ENCODE measurements at regions not wholly inside any gene's neighbourhood (a gene's known extent, or its start where the extent isn't known, plus 50 kb on each side); places are given as distances from the start of the nearest gene placed in this dataset.
"Not testable (repeated sequence)": the region's sequence is repeated elsewhere in the genome, so short reads cannot be mapped to it uniquely, and the experiment has no call there.

DNA sequence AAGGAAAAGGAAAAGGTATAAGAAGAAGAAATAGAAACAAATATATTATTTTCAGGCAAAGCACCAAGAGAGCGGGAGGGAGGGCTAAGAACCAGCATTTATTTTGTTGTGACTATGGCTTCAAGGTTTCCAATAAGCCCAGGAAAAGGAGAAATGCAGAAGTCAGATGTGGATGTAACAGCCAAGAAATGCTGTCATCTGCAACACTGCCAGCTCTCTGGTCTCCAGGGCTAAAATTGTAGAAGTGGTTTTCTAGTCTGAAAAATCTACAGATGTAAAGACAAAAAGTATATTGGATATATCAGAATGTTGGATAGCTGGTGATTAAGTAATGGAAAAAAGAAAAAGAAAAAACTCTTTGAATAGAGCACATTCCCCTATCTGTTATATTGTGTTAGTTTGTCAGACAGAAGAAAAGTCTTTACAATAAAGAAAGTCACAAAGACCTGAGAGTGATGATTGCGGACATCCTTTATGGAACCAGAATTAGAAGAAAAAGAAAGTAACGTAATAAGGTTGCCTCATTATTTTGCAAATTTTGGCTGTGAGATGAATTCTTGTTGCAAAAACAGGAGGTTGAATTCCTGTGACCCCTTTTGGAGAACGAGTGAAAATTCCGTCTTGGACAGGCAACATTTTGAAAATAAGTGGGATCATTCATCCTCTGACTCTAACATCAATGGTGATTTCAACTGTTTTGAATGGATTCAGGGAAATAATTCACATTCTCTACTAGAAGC is 938.1 kb downstream of the TTLL7 start:
- TF ChIP-seq, protein P1, sequence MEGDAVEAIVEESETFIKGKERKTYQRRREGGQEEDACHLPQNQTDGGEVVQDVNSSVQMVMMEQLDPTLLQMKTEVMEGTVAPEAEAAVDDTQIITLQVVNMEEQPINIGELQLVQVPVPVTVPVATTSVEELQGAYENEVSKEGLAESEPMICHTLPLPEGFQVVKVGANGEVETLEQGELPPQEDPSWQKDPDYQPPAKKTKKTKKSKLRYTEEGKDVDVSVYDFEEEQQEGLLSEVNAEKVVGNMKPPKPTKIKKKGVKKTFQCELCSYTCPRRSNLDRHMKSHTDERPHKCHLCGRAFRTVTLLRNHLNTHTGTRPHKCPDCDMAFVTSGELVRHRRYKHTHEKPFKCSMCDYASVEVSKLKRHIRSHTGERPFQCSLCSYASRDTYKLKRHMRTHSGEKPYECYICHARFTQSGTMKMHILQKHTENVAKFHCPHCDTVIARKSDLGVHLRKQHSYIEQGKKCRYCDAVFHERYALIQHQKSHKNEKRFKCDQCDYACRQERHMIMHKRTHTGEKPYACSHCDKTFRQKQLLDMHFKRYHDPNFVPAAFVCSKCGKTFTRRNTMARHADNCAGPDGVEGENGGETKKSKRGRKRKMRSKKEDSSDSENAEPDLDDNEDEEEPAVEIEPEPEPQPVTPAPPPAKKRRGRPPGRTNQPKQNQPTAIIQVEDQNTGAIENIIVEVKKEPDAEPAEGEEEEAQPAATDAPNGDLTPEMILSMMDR (IDR thresholded peaks at IDR 0.05; ENCODE audit: control insufficient read depth, insufficient read depth, low read depth, low read length, missing control alignments): no peak
- H3K4me3 ChIP-seq (ENCODE audit: control insufficient read depth, low read depth, low read length): no peak overlapping the region
- DNase-seq (ENCODE audit: low read depth): no peak

DNA sequence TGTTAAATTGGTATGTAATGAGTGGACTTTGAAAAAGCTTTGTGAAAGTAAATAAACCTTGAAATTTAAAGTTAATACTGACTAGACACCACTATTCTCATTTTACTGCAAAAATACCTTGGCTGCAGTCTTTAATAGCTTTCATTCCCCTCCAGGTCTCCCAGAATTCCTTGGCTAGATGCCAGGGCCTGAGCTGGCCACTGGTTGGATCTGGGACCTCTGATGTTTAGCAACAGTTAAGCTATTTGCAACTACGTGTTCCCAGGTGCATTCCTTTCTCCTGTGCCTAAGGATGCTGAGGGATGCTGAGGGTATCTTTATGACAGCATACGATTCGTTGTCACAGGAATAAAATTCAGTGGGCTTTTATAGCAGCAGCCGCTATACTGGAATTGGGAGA is 938.7 kb downstream of the TTLL7 start:
- no peak for DNase-seq (ENCODE audit: low read depth)
- TF ChIP-seq, protein P1 (IDR thresholded peaks at IDR 0.05; ENCODE audit: control insufficient read depth, insufficient read depth, low read depth, low read length, missing control alignments): no peak
- H3K4me3 ChIP-seq (ENCODE audit: control insufficient read depth, low read depth, low read length): no peak overlapping the region

DNA sequence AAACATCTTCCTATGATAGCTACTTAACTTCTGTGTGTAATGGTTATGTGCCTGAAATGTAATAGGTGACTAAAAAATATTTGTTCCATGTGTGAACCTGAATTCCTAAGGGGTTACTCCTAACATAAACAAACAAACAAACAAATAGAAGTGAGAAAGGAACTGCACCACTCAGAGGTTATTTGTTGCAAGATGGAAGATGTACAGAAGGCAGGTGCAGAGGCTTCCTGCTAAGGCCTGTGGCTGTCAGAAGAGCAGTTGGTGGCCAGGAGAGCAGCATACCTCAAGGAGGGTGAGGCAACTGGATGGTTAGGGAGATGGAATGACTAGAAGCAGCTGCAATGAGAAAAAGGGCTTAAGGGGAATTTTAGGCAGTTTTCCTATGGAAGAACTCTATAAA is 940.6 kb downstream of the TTLL7 start:
- TF ChIP-seq, protein P1 (IDR thresholded peaks at IDR 0.05; ENCODE audit: control insufficient read depth, insufficient read depth, low read depth, low read length, missing control alignments): no peak
- DNase-seq (ENCODE audit: low read depth): no peak

DNA sequence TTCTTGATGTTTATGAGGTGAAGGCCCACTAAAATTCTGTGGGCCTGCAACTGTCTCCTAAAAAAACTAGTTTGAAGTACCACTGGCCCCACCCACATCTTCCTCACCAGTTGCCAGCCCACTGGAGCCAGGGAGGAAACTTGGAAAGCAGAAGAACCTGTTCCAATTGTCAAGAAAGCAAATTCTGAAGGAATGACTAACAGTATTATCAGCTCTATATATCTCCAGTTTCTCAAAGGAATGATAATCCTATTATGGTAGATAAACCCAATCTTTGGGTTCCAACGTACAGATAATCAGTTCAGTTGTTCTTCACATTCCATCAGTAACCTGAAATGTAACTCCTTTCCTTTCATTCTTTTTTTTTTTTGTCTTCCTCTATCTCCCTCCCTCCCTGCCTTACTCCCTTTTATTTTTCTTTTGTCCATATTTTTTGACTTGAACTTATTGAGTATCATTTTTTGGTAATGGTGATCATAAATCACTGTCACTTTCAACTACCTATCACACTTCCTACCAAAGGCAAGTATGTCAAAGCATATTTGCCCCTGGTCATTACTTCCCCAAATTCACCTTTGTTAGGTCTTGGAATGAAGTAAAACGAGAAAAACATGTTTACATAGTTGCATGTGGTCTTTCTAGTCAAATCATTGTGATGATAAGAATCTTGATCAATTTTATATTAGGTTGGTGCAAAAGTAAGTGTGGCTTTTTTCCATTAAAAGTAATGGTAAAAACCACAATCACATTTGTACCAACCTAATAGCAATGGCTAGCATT is 943.4 kb downstream of the TTLL7 start:
- no peak overlapping the region for H3K4me3 ChIP-seq (ENCODE audit: control insufficient read depth, low read depth, low read length)
- TF ChIP-seq, protein P1 (IDR thresholded peaks at IDR 0.05; ENCODE audit: control insufficient read depth, insufficient read depth, low read depth, low read length, missing control alignments): no peak
- DNase-seq (ENCODE audit: low read depth): no peak

More for the DNA sequence above, 940.6 kb downstream of the TTLL7 start:
- no peak overlapping the region for H3K4me3 ChIP-seq (ENCODE audit: control insufficient read depth, low read depth, low read length)

DNA sequence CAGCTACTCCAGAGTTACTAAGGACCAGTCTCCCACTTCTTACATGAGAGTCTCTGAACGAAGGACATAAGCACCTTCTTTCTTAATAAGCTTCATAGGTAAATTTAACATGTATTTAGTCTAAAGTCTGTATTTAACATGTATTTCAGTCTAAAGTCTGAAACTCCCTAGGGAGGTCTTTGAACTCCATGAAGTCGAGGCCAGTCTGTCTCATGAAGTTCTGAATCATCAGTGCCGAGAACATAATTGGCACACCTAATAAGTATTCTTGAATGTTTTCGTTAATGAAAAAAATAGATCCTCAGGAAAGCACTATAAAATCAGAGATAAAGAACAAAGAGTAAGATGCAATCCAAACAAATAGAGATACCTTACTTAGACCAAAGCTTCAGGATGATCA is 945.5 kb downstream of the TTLL7 start:
- TF ChIP-seq, protein P1 (IDR thresholded peaks at IDR 0.05; ENCODE audit: control insufficient read depth, insufficient read depth, low read depth, low read length, missing control alignments): no peak
- no peak for DNase-seq (ENCODE audit: low read depth)
- H3K4me3 ChIP-seq (ENCODE audit: control insufficient read depth, low read depth, low read length): no peak overlapping the region

DNA sequence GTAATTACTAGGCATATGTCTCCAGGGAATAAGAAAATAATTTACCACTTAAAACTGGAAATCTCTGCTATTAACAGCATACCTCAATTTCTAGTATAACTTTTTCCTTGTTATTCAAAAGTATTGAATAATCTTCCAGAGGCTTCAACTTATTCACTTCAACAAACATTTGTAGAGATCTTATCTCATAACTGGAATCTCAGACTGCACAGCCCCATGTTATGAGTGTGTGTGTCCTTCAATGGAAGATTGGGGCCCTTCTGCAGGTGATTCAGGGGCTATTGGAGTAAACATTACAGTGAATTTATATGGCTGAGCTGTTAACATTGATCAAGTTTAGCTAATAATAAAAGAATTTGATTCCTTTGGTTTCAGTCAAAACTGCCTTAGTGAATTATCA is 946.1 kb downstream of the TTLL7 start:
- TF ChIP-seq, protein P1 (IDR thresholded peaks at IDR 0.05; ENCODE audit: control insufficient read depth, insufficient read depth, low read depth, low read length, missing control alignments): no peak
- no peak for DNase-seq (ENCODE audit: low read depth)
- no peak overlapping the region for H3K4me3 ChIP-seq (ENCODE audit: control insufficient read depth, low read depth, low read length)

DNA sequence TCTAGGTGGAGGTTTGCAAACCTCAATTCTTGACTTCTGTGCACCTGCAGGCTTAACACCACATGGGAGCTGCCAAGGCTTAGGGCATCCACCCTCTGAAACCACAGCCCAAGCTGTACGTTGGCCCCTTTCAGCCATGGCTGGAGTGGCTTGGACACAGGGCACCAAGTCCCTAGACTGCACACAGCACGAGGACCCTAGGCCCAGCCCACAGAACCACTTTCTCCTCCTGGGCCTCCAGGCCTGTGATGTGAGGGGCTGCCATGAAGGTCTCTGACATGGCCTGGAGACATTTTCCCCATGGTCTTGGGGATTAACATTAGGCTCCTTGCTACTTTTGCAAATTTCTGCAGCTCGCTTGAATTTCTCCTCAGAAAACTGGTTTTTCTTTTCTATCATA is 947.9 kb downstream of the TTLL7 start:
- not testable (repeated sequence) for H3K4me3 ChIP-seq (ENCODE audit: control insufficient read depth, low read depth, low read length); DNase-seq (ENCODE audit: low read depth)
